NCI-H1105 treated with DMSO at 0.1 percent for 48 hours (cell line): ENCODE measurements at regions not wholly inside any gene's neighbourhood (a gene's known extent, or its start where the extent isn't known, plus 50 kb on each side); places are given as distances from the start of the nearest gene placed in this dataset.
A peak's percentile ranks its signal among the peaks of the same experiment; 100 is the strongest.
"Not testable (repeated sequence)": the region's sequence is repeated elsewhere in the genome, so short reads cannot be mapped to it uniquely, and the experiment has no call there.

Source experiments
- DNase-seq: peaks from one replicate; lab custom pipeline; 2025; lab: John Stamatoyannopoulos, UW

- not testable (repeated sequence) for DNase-seq
Observed at GRCh38 chr4:162465356-162465755, 301.6 kb upstream of the FSTL5 start.

GRCh38 chr4:162461952-162462351 lies 298.2 kb upstream of the FSTL5 start:
- DNase-seq: peak; percentile 2

GRCh38 chr4:162458051-162458450 lies 294.3 kb upstream of the FSTL5 start:
- DNase-seq: no peak

GRCh38 chr4:162457071-162457865 lies 293.5 kb upstream of the FSTL5 start:
- DNase-seq: no peak

GRCh38 chr4:162456106-162456505 lies 292.3 kb upstream of the FSTL5 start:
- DNase-seq: no peak

GRCh38 chr4:162450531-162451035 lies 286.8 kb upstream of the FSTL5 start:
- no peak for DNase-seq

GRCh38 chr4:162443510-162443909 lies 279.7 kb upstream of the FSTL5 start:
- DNase-seq: no peak

- no peak for DNase-seq
Observed at GRCh38 chr4:162442128-162442527, 278.3 kb upstream of the FSTL5 start.

GRCh38 chr4:162422312-162422711 lies 258.5 kb upstream of the FSTL5 start:
- no peak for DNase-seq

GRCh38 chr4:162410854-162411253 lies 247.1 kb upstream of the FSTL5 start:
- no peak for DNase-seq

GRCh38 chr4:162409048-162409447 lies 245.2 kb upstream of the FSTL5 start:
- DNase-seq: no peak

- DNase-seq: no peak
Observed at GRCh38 chr4:162408309-162408708, 244.5 kb upstream of the FSTL5 start.

GRCh38 chr4:162406637-162407365 lies 243.0 kb upstream of the FSTL5 start:
- DNase-seq: no peak

GRCh38 chr4:162403932-162404331 lies 240.1 kb upstream of the FSTL5 start:
- no peak for DNase-seq

- no peak for DNase-seq
Observed at GRCh38 chr4:162403419-162403818, 239.6 kb upstream of the FSTL5 start.

- DNase-seq: no peak
Observed at GRCh38 chr4:162401021-162401420, 237.2 kb upstream of the FSTL5 start.

- no peak for DNase-seq
Observed at GRCh38 chr4:162392946-162393345, 229.1 kb upstream of the FSTL5 start.

- DNase-seq: no peak
Observed at GRCh38 chr4:162366146-162366545, 202.3 kb upstream of the FSTL5 start.

- DNase-seq: no peak
Observed at GRCh38 chr4:162364651-162365050, 200.9 kb upstream of the FSTL5 start.

- DNase-seq: no peak
Observed at GRCh38 chr4:162360369-162361149, 196.8 kb upstream of the FSTL5 start.

- DNase-seq: no peak
Observed at GRCh38 chr4:162356181-162356580, 192.4 kb upstream of the FSTL5 start.

- DNase-seq: no peak
Observed at GRCh38 chr4:162352580-162353107, 188.8 kb upstream of the FSTL5 start.
